OCI-LY7 (cell line): ENCODE measurements at regions not wholly inside any gene's neighbourhood (a gene's known extent, or its start where the extent isn't known, plus 50 kb on each side); places are given as distances from the start of the nearest gene placed in this dataset.

Experiments
- CTCF ChIP-seq: fragments of 200-600 bp; sonication (generic); conservative IDR thresholded peaks from 2 replicates; pipeline ENCODE4 v1.5.1; 2014; ENCODE audit warnings: mild to moderate bottlenecking, antibody characterized with exemption, low read length, moderate library complexity, mixed read lengths
- EZH2phosphoT487 ChIP-seq: fragments of 200-600 bp; sonication (generic); IDR thresholded peaks from 2 replicates; pipeline ENCODE4 v1.6.1; 2018; ENCODE audit warnings: low read depth, borderline replicate concordance, mild to moderate bottlenecking, mixed run types, antibody characterized with exemption, low read length, moderate library complexity, mixed read lengths

GRCh38 chr3:186427627-186428281 is 65.7 kb upstream of the DGKG start:
- no peak for TF ChIP-seq CTCF
- no peak for TF ChIP-seq EZH2phosphoT487
